Left ventricle myocardium inferior (tissue), 1 donor: ENCODE measurements at regions not wholly inside any gene's neighbourhood (a gene's known extent, or its start where the extent isn't known, plus 50 kb on each side); places are given as distances from the start of the nearest gene placed in this dataset.
"Not testable (repeated sequence)": the region's sequence is repeated elsewhere in the genome, so short reads cannot be mapped to it uniquely, and the experiment has no call there.

ENCODE experiments used
- DNase-seq: peaks from one replicate; pipeline ENCODE4 v3.0.0-alpha.2; 2020
- H3K27ac ChIP-seq: fragments of 200-600 bp; replicated peaks from 2 replicates; pipeline ENCODE4 v1.8.0; 2021
- H3K27me3 ChIP-seq: fragments of 200-600 bp; 2 replicates; pipeline ENCODE4 v1.8.0; 2021; ENCODE audit warnings: low read depth
- H3K36me3 ChIP-seq: fragments of 200-600 bp; 2 replicates; pipeline ENCODE4 v1.8.0; 2021
- H3K4me1 ChIP-seq: fragments of 200-600 bp; 2 replicates; pipeline ENCODE4 v1.8.0; 2021
- H3K4me3 ChIP-seq: fragments of 200-600 bp; 2 replicates; pipeline ENCODE4 v1.8.0; 2021; ENCODE audit warnings: mild to moderate bottlenecking, moderate library complexity
- H3K9me3 ChIP-seq: fragments of 200-600 bp; replicated peaks from 2 replicates; pipeline ENCODE4 v1.8.0; 2021
- CTCF ChIP-seq: fragments of 200-600 bp; IDR thresholded peaks from 2 replicates; pipeline ENCODE4 v1.8.0; 2021; ENCODE audit warnings: antibody characterized with exemption, mild to moderate bottlenecking, borderline replicate concordance
- intact Hi-C: fragments of 100-400 bp; cut with micrococcal nuclease; formaldehyde crosslinking; loops from one replicate; pipeline ENCODE4 v1.11.0; 2022
- donor health status: DM: no; HTN: yes; CAD: no; lungs with severe emphysema.

GRCh38 chr3:181230258-181230657 lies 240.7 kb upstream of the DNAJC19 start:
- DNase-seq = no peak
- intact Hi-C loops = no loop called here

GRCh38 chr3:181213347-181213746 lies 223.8 kb upstream of the DNAJC19 start:
- H3K27me3 ChIP-seq = peaks cover 27% of the 10 kb centered on the region
- no peaks in the 10 kb centered on the region for H3K4me1 ChIP-seq
- no peaks in the 10 kb centered on the region for H3K9me3 ChIP-seq
- intact Hi-C loops = no loop called here
- no peak for TF ChIP-seq CTCF
- no peak for DNase-seq
- no peak overlapping the region for H3K4me3 ChIP-seq
- H3K27ac ChIP-seq = no peak overlapping the region
- H3K36me3 ChIP-seq = no peaks in the 10 kb centered on the region

More at GRCh38 chr3:181230258-181230657, 240.7 kb upstream of the DNAJC19 start:
- Histone ChIP-seq H3K27ac (no peak overlapping the region), H3K4me1 (no peaks in the 10 kb centered on the region), H3K27me3 (no peaks in the 10 kb centered on the region), H3K9me3 (peaks cover 6% of the 10 kb centered on the region), H3K4me3 (no peak overlapping the region), H3K36me3 (no peaks in the 10 kb centered on the region)
- TF ChIP-seq CTCF = no peak

GRCh38 chr3:181212271-181212670 lies 222.7 kb upstream of the DNAJC19 start:
- peaks cover 27% of the 10 kb centered on the region for H3K27me3 ChIP-seq
- TF ChIP-seq CTCF = no peak
- intact Hi-C loops = no loop called here
- no peaks in the 10 kb centered on the region for H3K36me3 ChIP-seq
- no peak overlapping the region for H3K4me3 ChIP-seq
- H3K4me1 ChIP-seq = no peaks in the 10 kb centered on the region
- no peaks in the 10 kb centered on the region for H3K9me3 ChIP-seq
- H3K27ac ChIP-seq = no peak overlapping the region
- DNase-seq = no peak

- Histone ChIP-seq H3K27me3 (peaks cover 27% of the 10 kb centered on the region), H3K27ac (no peak overlapping the region), H3K4me3 (no peak overlapping the region), H3K9me3 (no peaks in the 10 kb centered on the region), H3K36me3 (no peaks in the 10 kb centered on the region), H3K4me1 (no peaks in the 10 kb centered on the region)
- DNase-seq = no peak
- intact Hi-C loops = no loop called here
- TF ChIP-seq CTCF = peak; percentile 52
These were observed 220.7 kb upstream of the DNAJC19 start for GRCh38 chr3:181210275-181210674.

- intact Hi-C loops = no loop called here
- no peaks in the 10 kb centered on the region for H3K4me1 ChIP-seq
- H3K36me3 ChIP-seq = no peaks in the 10 kb centered on the region
- no peaks in the 10 kb centered on the region for H3K27me3 ChIP-seq
- TF ChIP-seq CTCF = no peak
- no peak overlapping the region for H3K27ac ChIP-seq
- no peak overlapping the region for H3K4me3 ChIP-seq
- H3K9me3 ChIP-seq = no peaks in the 10 kb centered on the region
- no peak for DNase-seq
These were observed 200.0 kb upstream of the DNAJC19 start for GRCh38 chr3:181189556-181189955.

GRCh38 chr3:181183764-181184163 lies 194.2 kb upstream of the DNAJC19 start:
- DNase-seq = no peak
- H3K4me3 ChIP-seq = no peak overlapping the region
- no peaks in the 10 kb centered on the region for H3K9me3 ChIP-seq
- H3K27me3 ChIP-seq = no peaks in the 10 kb centered on the region
- H3K27ac ChIP-seq = no peak overlapping the region
- no peaks in the 10 kb centered on the region for H3K4me1 ChIP-seq
- TF ChIP-seq CTCF = no peak
- intact Hi-C loops = no loop called here
- H3K36me3 ChIP-seq = no peaks in the 10 kb centered on the region

- H3K27ac ChIP-seq, H3K4me1 ChIP-seq, H3K27me3 ChIP-seq, H3K4me3 ChIP-seq, DNase-seq, H3K36me3 ChIP-seq, H3K9me3 ChIP-seq, intact Hi-C loops: not testable (repeated sequence)
These were observed 193.5 kb upstream of the DNAJC19 start for GRCh38 chr3:181183057-181183456.
